ENCODE measurements at regions not wholly inside any gene's neighbourhood (a gene's known extent, or its start where the extent isn't known, plus 50 kb on each side); places are given as distances from the start of the nearest gene placed in this dataset.

DNA sequence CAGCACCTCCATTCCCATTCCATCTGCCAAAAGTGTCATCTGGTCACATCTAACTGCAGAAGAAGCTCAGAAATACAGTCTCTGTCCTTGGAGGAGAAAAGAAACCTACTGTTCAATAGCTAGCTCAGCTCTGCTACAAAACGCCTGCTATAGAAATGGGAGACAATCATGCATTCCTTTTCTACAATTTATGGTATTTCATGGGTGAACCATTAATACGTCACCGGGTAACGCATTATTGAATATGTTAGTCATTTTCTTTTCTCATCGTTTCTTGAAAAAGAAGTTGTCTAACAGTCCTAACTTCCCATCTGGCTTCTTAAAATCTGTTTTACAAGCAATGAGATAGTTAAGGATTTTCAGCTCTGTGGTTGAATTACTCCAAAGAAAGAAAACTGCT, 496.7 kb upstream of the RBFOX1 start:
- H3K27ac ChIP-seq (ENCODE audit: low read depth, low read length, poor library complexity, severe bottlenecking) = no peak overlapping the region
- no peaks in the 10 kb centered on the region for H3K79me2 ChIP-seq (ENCODE audit: insufficient read depth, low read depth, low read length)
- H3K9me3 ChIP-seq (ENCODE audit: low read length) = no peaks in the 10 kb centered on the region
- DNase-seq (ENCODE audit: low spot score) = no peak
- BruUV-seq (replicated peaks) = no TSS peak
- intact Hi-C loops (cut with micrococcal nuclease; ENCODE audit: unreplicated experiment) = no loop called here
- H4K20me1 ChIP-seq (ENCODE audit: insufficient read depth, low read length) = no peaks in the 10 kb centered on the region
- TF ChIP-seq, protein P1, sequence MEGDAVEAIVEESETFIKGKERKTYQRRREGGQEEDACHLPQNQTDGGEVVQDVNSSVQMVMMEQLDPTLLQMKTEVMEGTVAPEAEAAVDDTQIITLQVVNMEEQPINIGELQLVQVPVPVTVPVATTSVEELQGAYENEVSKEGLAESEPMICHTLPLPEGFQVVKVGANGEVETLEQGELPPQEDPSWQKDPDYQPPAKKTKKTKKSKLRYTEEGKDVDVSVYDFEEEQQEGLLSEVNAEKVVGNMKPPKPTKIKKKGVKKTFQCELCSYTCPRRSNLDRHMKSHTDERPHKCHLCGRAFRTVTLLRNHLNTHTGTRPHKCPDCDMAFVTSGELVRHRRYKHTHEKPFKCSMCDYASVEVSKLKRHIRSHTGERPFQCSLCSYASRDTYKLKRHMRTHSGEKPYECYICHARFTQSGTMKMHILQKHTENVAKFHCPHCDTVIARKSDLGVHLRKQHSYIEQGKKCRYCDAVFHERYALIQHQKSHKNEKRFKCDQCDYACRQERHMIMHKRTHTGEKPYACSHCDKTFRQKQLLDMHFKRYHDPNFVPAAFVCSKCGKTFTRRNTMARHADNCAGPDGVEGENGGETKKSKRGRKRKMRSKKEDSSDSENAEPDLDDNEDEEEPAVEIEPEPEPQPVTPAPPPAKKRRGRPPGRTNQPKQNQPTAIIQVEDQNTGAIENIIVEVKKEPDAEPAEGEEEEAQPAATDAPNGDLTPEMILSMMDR (conservative IDR thresholded peaks at IDR 0.05; ENCODE audit: low read length) = no peak
- H2AFZ ChIP-seq (ENCODE audit: low read length) = no peak overlapping the region
- no peaks in the 10 kb centered on the region for H3K9me2 ChIP-seq (ENCODE audit: insufficient read depth, low read length)
- ChIA-PET POLR2A (no interaction called here), CTCF (ENCODE audit: unreplicated experiment) (interaction anchor here (0.8 kb wide), 1 partner anchor 53 kb away, joined by 3 read pairs; no protein-coding TSS in a partner anchor)
- H3K36me3 ChIP-seq (ENCODE audit: insufficient read depth, low read length) = no peaks in the 10 kb centered on the region
- no peak overlapping the region for H3K4me2 ChIP-seq (ENCODE audit: low read length)
- no peak overlapping the region for H3K4me3 ChIP-seq (ENCODE audit: low read depth, low read length, poor library complexity, severe bottlenecking)
- H3K4me1 ChIP-seq (ENCODE audit: insufficient read depth, low read length, poor library complexity, severe bottlenecking) = no peaks in the 10 kb centered on the region

DNA sequence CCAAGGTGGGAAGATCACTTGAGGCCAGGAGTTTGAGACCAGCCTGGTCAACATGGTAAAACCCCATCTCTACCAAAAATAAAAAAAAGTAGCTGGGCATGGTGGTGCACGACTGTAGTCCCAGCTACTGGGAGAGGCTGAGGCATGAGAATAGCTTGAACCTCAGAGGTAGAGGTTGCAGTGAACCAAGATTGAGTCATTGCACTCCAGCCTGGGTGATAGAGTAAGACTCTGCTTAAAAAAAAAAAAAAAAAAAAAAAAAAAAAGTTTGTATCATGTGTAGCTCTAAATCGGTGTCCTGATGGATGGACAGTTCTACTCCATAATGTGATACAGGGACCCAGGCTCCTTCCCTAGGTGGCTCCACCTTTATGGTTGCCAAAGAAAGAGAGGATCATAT, 497.1 kb upstream of the RBFOX1 start:
- H3K9me3 ChIP-seq (ENCODE audit: low read length) = no peaks in the 10 kb centered on the region
- intact Hi-C loops (cut with micrococcal nuclease; ENCODE audit: unreplicated experiment) = no loop called here
- no peaks in the 10 kb centered on the region for H3K79me2 ChIP-seq (ENCODE audit: insufficient read depth, low read depth, low read length)
- H3K4me1 ChIP-seq (ENCODE audit: insufficient read depth, low read length, poor library complexity, severe bottlenecking) = no peaks in the 10 kb centered on the region
- no peak overlapping the region for H2AFZ ChIP-seq (ENCODE audit: low read length)
- H3K4me3 ChIP-seq (ENCODE audit: low read depth, low read length, poor library complexity, severe bottlenecking) = no peak overlapping the region
- H3K9me2 ChIP-seq (ENCODE audit: insufficient read depth, low read length) = no peaks in the 10 kb centered on the region
- TF ChIP-seq, protein P1 (conservative IDR thresholded peaks at IDR 0.05; ENCODE audit: low read length) = no peak
- TF ChIP-seq EZH2phosphoT487 (IDR thresholded peaks at IDR 0.05; ENCODE audit: borderline replicate concordance, low read depth, low read length) = no peak
- no peak overlapping the region for H3K27ac ChIP-seq (ENCODE audit: low read depth, low read length, poor library complexity, severe bottlenecking)
- ChIA-PET CTCF (ENCODE audit: unreplicated experiment) (no interaction called here), POLR2A (interaction anchor here (0.7 kb wide), 1 partner anchor 41 kb away, joined by 4 read pairs; no protein-coding TSS in a partner anchor)
- H3K36me3 ChIP-seq (ENCODE audit: insufficient read depth, low read length) = no peaks in the 10 kb centered on the region
- no peaks in the 10 kb centered on the region for H4K20me1 ChIP-seq (ENCODE audit: insufficient read depth, low read length)
- no TSS peak for BruUV-seq (replicated peaks)
- no peak for DNase-seq (ENCODE audit: low spot score)
- no peak overlapping the region for H3K4me2 ChIP-seq (ENCODE audit: low read length)

DNA sequence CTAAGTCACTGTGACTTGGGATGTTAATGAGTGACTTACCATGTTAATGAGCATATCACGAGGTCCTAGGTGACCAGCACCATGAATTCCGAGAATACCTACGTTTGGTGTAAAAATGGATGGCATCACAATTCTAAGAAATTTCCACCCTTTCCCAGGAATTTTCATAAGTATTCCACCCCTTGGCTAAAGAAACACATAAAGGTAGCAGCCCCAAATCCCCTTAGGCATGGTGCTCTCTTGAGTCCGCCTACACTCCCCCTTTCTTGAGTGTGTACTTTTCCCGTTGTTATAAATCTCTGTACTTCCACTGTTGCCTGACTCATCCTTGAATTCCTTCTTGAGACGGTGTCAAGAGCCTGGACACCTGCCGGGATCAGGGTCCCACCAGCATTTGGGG, 504.0 kb upstream of the RBFOX1 start:
- no peak for TF ChIP-seq EZH2phosphoT487 (IDR thresholded peaks at IDR 0.05; ENCODE audit: borderline replicate concordance, low read depth, low read length)
- TF ChIP-seq, protein P1 (conservative IDR thresholded peaks at IDR 0.05; ENCODE audit: low read length) = no peak
- intact Hi-C loops (cut with micrococcal nuclease; ENCODE audit: unreplicated experiment) = no loop called here
- POLR2A ChIA-PET = no interaction called here
- no peaks in the 10 kb centered on the region for H3K36me3 ChIP-seq (ENCODE audit: insufficient read depth, low read length)
- no TSS peak for BruUV-seq (replicated peaks)
- H4K20me1 ChIP-seq (ENCODE audit: insufficient read depth, low read length) = no peaks in the 10 kb centered on the region
- H3K4me3 ChIP-seq (ENCODE audit: low read depth, low read length, poor library complexity, severe bottlenecking) = no peak overlapping the region
- H2AFZ ChIP-seq (ENCODE audit: low read length) = no peak overlapping the region
- H3K9me3 ChIP-seq (ENCODE audit: low read length) = no peaks in the 10 kb centered on the region
- H3K4me2 ChIP-seq (ENCODE audit: low read length) = no peak overlapping the region
- CTCF ChIA-PET (ENCODE audit: unreplicated experiment) = no interaction called here
- no peaks in the 10 kb centered on the region for H3K9me2 ChIP-seq (ENCODE audit: insufficient read depth, low read length)
- no peak overlapping the region for H3K27ac ChIP-seq (ENCODE audit: low read depth, low read length, poor library complexity, severe bottlenecking)
- no peaks in the 10 kb centered on the region for H3K79me2 ChIP-seq (ENCODE audit: insufficient read depth, low read depth, low read length)
- no peaks in the 10 kb centered on the region for H3K4me1 ChIP-seq (ENCODE audit: insufficient read depth, low read length, poor library complexity, severe bottlenecking)
- no peak for DNase-seq (ENCODE audit: low spot score)
